ENCODE measurements at regions not wholly inside any gene's neighbourhood (a gene's known extent, or its start where the extent isn't known, plus 50 kb on each side); places are given as distances from the start of the nearest gene placed in this dataset.

DNA sequence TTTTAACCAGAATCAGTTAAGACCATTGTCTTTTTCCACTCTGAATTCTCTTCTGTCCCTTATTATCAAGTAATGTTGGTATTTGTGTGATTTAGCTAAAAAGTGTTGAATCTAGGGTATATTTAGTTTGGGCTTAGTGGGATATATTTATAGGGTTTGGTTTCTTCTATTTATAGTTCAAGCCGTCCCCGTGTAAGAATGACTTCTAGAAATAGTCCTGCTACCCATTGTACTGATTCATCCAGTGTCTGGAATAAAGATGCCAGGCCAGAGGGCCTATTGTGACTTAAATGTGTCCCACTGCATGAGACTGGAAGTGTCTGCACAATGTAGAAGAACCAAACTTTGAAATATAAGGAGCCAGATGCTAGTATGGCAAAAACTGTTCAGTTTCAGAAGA is 364.8 kb downstream of the TNS1 start:
- H3K4me1 ChIP-seq (ENCODE audit: control insufficient read depth, insufficient read depth, low read length): no peaks in the 10 kb centered on the region
- no peaks in the 10 kb centered on the region for H3K9me3 ChIP-seq (replicated peaks; ENCODE audit: low read length)
- no peak overlapping the region for H3K9ac ChIP-seq (ENCODE audit: low read depth, low read length)
- no peak overlapping the region for H3K4me3 ChIP-seq (ENCODE audit: low read length)
- H3K36me3 ChIP-seq (ENCODE audit: insufficient read depth, low read length): no peaks in the 10 kb centered on the region
- no peak overlapping the region for H3K4me2 ChIP-seq (ENCODE audit: low read length)
- H3K27me3 ChIP-seq (ENCODE audit: control insufficient read depth, insufficient read depth, low read length): no peaks in the 10 kb centered on the region

GRCh38 chr2:217636991-217637561 is 365.7 kb downstream of the TNS1 start:
- H3K4me3 ChIP-seq (ENCODE audit: low read length): no peak overlapping the region
- H3K4me2 ChIP-seq (ENCODE audit: low read length): no peak overlapping the region
- no peaks in the 10 kb centered on the region for H3K36me3 ChIP-seq (ENCODE audit: insufficient read depth, low read length)
- no peaks in the 10 kb centered on the region for H3K9me3 ChIP-seq (replicated peaks; ENCODE audit: low read length)
- no peaks in the 10 kb centered on the region for H3K4me1 ChIP-seq (ENCODE audit: control insufficient read depth, insufficient read depth, low read length)
- no peak overlapping the region for H3K9ac ChIP-seq (ENCODE audit: low read depth, low read length)
- no peaks in the 10 kb centered on the region for H3K27me3 ChIP-seq (ENCODE audit: control insufficient read depth, insufficient read depth, low read length)

DNA sequence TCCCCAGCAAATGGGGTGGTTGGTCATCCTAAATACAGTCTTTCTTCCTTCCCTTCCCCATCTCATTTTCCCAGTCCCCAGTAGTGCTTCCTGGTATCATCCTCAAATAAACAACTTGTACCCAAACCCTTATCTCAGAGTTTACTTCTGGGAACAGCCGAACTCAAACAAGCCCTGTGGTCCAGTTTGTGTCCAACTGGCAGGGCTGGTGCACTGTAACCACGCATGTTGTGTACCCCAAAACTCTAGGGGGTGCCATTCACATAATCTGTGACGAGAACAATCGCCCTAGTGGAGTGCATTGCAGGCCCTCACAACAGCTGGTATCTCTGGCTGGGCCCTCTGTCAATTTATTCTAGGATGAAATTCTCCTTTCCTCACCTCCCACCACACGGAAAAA is 366.2 kb downstream of the TNS1 start:
- Histone ChIP-seq H3K27me3 (ENCODE audit: control insufficient read depth, insufficient read depth, low read length) (peaks cover 3% of the 10 kb centered on the region), H3K9me3 (replicated peaks; ENCODE audit: low read length) (no peaks in the 10 kb centered on the region), H3K4me3 (ENCODE audit: low read length) (no peak overlapping the region), H3K4me2 (ENCODE audit: low read length) (no peak overlapping the region), H3K4me1 (ENCODE audit: control insufficient read depth, insufficient read depth, low read length) (no peaks in the 10 kb centered on the region), H3K36me3 (ENCODE audit: insufficient read depth, low read length) (no peaks in the 10 kb centered on the region), H3K9ac (ENCODE audit: low read depth, low read length) (no peak overlapping the region)

DNA sequence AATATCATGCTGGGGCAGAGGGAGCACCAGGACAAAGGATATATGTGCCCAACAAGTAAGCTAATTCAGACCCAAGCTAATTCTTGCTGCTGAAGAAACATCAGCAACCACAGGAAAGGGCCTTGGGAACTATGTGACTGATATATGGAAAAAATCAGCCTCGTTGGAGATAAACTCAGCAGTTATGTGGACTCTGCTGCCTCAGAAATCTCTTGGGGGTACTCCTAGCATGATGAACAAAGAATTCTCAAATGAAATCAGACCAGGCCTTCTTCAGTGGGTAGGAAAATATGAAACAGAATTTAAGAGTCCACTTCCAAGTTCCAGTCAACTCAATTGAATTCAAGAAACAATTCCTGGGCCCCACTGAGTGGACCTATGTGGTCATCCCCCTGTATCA is 367.9 kb downstream of the TNS1 start:
- Histone ChIP-seq H3K4me3 (ENCODE audit: low read length) (no peak overlapping the region), H3K4me1 (ENCODE audit: control insufficient read depth, insufficient read depth, low read length) (no peaks in the 10 kb centered on the region), H3K9me3 (replicated peaks; ENCODE audit: low read length) (no peaks in the 10 kb centered on the region), H3K9ac (ENCODE audit: low read depth, low read length) (no peak overlapping the region), H3K36me3 (ENCODE audit: insufficient read depth, low read length) (no peaks in the 10 kb centered on the region), H3K4me2 (ENCODE audit: low read length) (no peak overlapping the region), H3K27me3 (ENCODE audit: control insufficient read depth, insufficient read depth, low read length) (peaks cover 15% of the 10 kb centered on the region)

DNA sequence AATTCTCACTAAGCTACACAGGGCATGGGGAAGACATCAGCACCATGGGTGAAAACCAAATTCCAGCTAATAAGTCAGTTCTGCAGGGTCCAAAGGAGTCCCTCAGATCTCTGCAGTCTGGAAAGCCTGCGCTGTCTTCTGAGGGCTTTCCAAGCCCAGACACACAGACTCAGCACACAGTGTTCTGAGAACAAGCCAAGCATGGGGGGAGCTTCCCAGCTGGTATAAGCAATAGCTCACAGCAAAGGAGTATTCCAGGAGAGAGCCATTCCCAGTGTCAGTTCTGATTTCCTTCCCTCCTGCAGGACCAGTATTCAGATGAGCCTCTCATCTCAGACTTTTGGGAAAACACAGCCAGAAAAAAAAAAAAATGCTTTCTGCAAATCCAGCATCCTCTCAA is 370.8 kb downstream of the TNS1 start:
- Histone ChIP-seq H3K9me3 (replicated peaks; ENCODE audit: low read length) (no peaks in the 10 kb centered on the region), H3K9ac (ENCODE audit: low read depth, low read length) (no peak overlapping the region), H3K4me2 (ENCODE audit: low read length) (no peak overlapping the region), H3K4me3 (ENCODE audit: low read length) (no peak overlapping the region), H3K27me3 (ENCODE audit: control insufficient read depth, insufficient read depth, low read length) (peaks cover 20% of the 10 kb centered on the region), H3K36me3 (ENCODE audit: insufficient read depth, low read length) (no peaks in the 10 kb centered on the region), H3K4me1 (ENCODE audit: control insufficient read depth, insufficient read depth, low read length) (no peaks in the 10 kb centered on the region)

- H3K4me3 ChIP-seq (ENCODE audit: low read length): no peak overlapping the region
- H3K9me3 ChIP-seq (replicated peaks; ENCODE audit: low read length): no peaks in the 10 kb centered on the region
- no peak overlapping the region for H3K9ac ChIP-seq (ENCODE audit: low read depth, low read length)
- H3K36me3 ChIP-seq (ENCODE audit: insufficient read depth, low read length): no peaks in the 10 kb centered on the region
- no peak overlapping the region for H3K4me2 ChIP-seq (ENCODE audit: low read length)
- peaks cover 20% of the 10 kb centered on the region for H3K27me3 ChIP-seq (ENCODE audit: control insufficient read depth, insufficient read depth, low read length)
- H3K4me1 ChIP-seq (ENCODE audit: control insufficient read depth, insufficient read depth, low read length): no peaks in the 10 kb centered on the region
Measured at GRCh38 chr2:217631115-217631514, 371.7 kb downstream of the TNS1 start.

GRCh38 chr2:217629347-217629746 is 373.4 kb downstream of the TNS1 start:
- no peaks in the 10 kb centered on the region for H3K9me3 ChIP-seq (replicated peaks; ENCODE audit: low read length)
- no peak overlapping the region for H3K4me3 ChIP-seq (ENCODE audit: low read length)
- H3K4me1 ChIP-seq (ENCODE audit: control insufficient read depth, insufficient read depth, low read length): peaks cover 7% of the 10 kb centered on the region
- H3K9ac ChIP-seq (ENCODE audit: low read depth, low read length): no peak overlapping the region
- H3K36me3 ChIP-seq (ENCODE audit: insufficient read depth, low read length): no peaks in the 10 kb centered on the region
- peaks cover 20% of the 10 kb centered on the region for H3K27me3 ChIP-seq (ENCODE audit: control insufficient read depth, insufficient read depth, low read length)
- no peak overlapping the region for H3K4me2 ChIP-seq (ENCODE audit: low read length)

GRCh38 chr2:217628061-217628460 is 374.7 kb downstream of the TNS1 start:
- Histone ChIP-seq H3K4me3 (ENCODE audit: low read length) (no peak overlapping the region), H3K4me1 (ENCODE audit: control insufficient read depth, insufficient read depth, low read length) (peaks cover 7% of the 10 kb centered on the region), H3K27me3 (ENCODE audit: control insufficient read depth, insufficient read depth, low read length) (peaks cover 20% of the 10 kb centered on the region), H3K4me2 (ENCODE audit: low read length) (no peak overlapping the region), H3K9me3 (replicated peaks; ENCODE audit: low read length) (no peaks in the 10 kb centered on the region), H3K36me3 (ENCODE audit: insufficient read depth, low read length) (no peaks in the 10 kb centered on the region), H3K9ac (ENCODE audit: low read depth, low read length) (no peak overlapping the region)

GRCh38 chr2:217626926-217627325 is 375.9 kb downstream of the TNS1 start:
- Histone ChIP-seq H3K9ac (ENCODE audit: low read depth, low read length) (no peak overlapping the region), H3K4me1 (ENCODE audit: control insufficient read depth, insufficient read depth, low read length) (peaks cover 9% of the 10 kb centered on the region), H3K27me3 (ENCODE audit: control insufficient read depth, insufficient read depth, low read length) (peaks cover 20% of the 10 kb centered on the region), H3K9me3 (replicated peaks; ENCODE audit: low read length) (no peaks in the 10 kb centered on the region), H3K4me2 (ENCODE audit: low read length) (no peak overlapping the region), H3K36me3 (ENCODE audit: insufficient read depth, low read length) (no peaks in the 10 kb centered on the region), H3K4me3 (ENCODE audit: low read length) (no peak overlapping the region)

GRCh38 chr2:217625557-217626169 is 377.1 kb downstream of the TNS1 start:
- Histone ChIP-seq H3K27me3 (ENCODE audit: control insufficient read depth, insufficient read depth, low read length) (peaks cover 9% of the 10 kb centered on the region), H3K4me2 (ENCODE audit: low read length) (no peak overlapping the region), H3K9me3 (replicated peaks; ENCODE audit: low read length) (no peaks in the 10 kb centered on the region), H3K36me3 (ENCODE audit: insufficient read depth, low read length) (no peaks in the 10 kb centered on the region), H3K4me1 (ENCODE audit: control insufficient read depth, insufficient read depth, low read length) (peaks cover 16% of the 10 kb centered on the region), H3K9ac (ENCODE audit: low read depth, low read length) (no peak overlapping the region), H3K4me3 (ENCODE audit: low read length) (no peak overlapping the region)

GRCh38 chr2:217623281-217623912 is 379.4 kb downstream of the TNS1 start:
- H3K9me3 ChIP-seq (replicated peaks; ENCODE audit: low read length): no peaks in the 10 kb centered on the region
- H3K9ac ChIP-seq (ENCODE audit: low read depth, low read length): no peak overlapping the region
- H3K4me1 ChIP-seq (ENCODE audit: control insufficient read depth, insufficient read depth, low read length): peaks cover 16% of the 10 kb centered on the region
- no peak overlapping the region for H3K4me2 ChIP-seq (ENCODE audit: low read length)
- H3K4me3 ChIP-seq (ENCODE audit: low read length): no peak overlapping the region
- no peaks in the 10 kb centered on the region for H3K36me3 ChIP-seq (ENCODE audit: insufficient read depth, low read length)
- peaks cover 3% of the 10 kb centered on the region for H3K27me3 ChIP-seq (ENCODE audit: control insufficient read depth, insufficient read depth, low read length)

Measured in skeletal muscle satellite cell (primary cell).